ENCODE measurements at regions not wholly inside any gene's neighbourhood (a gene's known extent, or its start where the extent isn't known, plus 50 kb on each side); places are given as distances from the start of the nearest gene placed in this dataset.

- peaks cover 4% of the 10 kb centered on the region for H3K27me3 Mint-ChIP-seq (ENCODE audit: low read depth)
- H3K4me3 Mint-ChIP-seq: no peak overlapping the region
- H3K27ac Mint-ChIP-seq: no peak overlapping the region
- no peaks in the 10 kb centered on the region for H3K9me3 Mint-ChIP-seq (ENCODE audit: insufficient read depth)
- ATAC-seq: no peak
- ChIA-PET POLR2A (no interaction called here), CTCF (interaction anchor here (1.1 kb wide), 1 partner anchor 11 kb away, joined by 4 read pairs; no protein-coding TSS in a partner anchor)
- no peak for DNase-seq
- no peaks in the 10 kb centered on the region for H3K36me3 Mint-ChIP-seq (ENCODE audit: low read depth)
- H3K4me1 Mint-ChIP-seq (ENCODE audit: low read depth): no peaks in the 10 kb centered on the region
Observed at GRCh38 chr9:1743121-1743960, 271.8 kb upstream of the SMARCA2 start.

- ATAC-seq (no peak), DNase-seq (no peak)
- Mint-ChIP-seq H3K36me3 (ENCODE audit: low read depth) (no peaks in the 10 kb centered on the region), H3K4me1 (ENCODE audit: low read depth) (no peaks in the 10 kb centered on the region), H3K4me3 (no peak overlapping the region), H3K27me3 (ENCODE audit: low read depth) (peaks cover 5% of the 10 kb centered on the region), H3K27ac (no peak overlapping the region), H3K9me3 (ENCODE audit: insufficient read depth) (peaks cover 4% of the 10 kb centered on the region)
- POLR2A ChIA-PET: no interaction called here
- CTCF ChIA-PET: no interaction called here
Observed at GRCh38 chr9:1745980-1746379, 269.2 kb upstream of the SMARCA2 start.

- ATAC-seq (no peak), DNase-seq (no peak)
- no peak overlapping the region for H3K27ac Mint-ChIP-seq
- ChIA-PET POLR2A (no interaction called here), CTCF (no interaction called here)
- no peaks in the 10 kb centered on the region for H3K36me3 Mint-ChIP-seq (ENCODE audit: low read depth)
- no peaks in the 10 kb centered on the region for H3K4me1 Mint-ChIP-seq (ENCODE audit: low read depth)
- H3K27me3 Mint-ChIP-seq (ENCODE audit: low read depth): peaks cover 5% of the 10 kb centered on the region
- no peak overlapping the region for H3K4me3 Mint-ChIP-seq
- peaks cover 11% of the 10 kb centered on the region for H3K9me3 Mint-ChIP-seq (ENCODE audit: insufficient read depth)
Observed at GRCh38 chr9:1747417-1747967, 267.7 kb upstream of the SMARCA2 start.

- no peak overlapping the region for H3K4me3 Mint-ChIP-seq
Observed at GRCh38 chr9:1748407-1748806, 266.7 kb upstream of the SMARCA2 start.

GRCh38 chr9:1757186-1757585, 258.0 kb upstream of the SMARCA2 start:
- Mint-ChIP-seq H3K36me3 (ENCODE audit: low read depth) (no peaks in the 10 kb centered on the region), H3K4me3 (no peak overlapping the region), H3K4me1 (ENCODE audit: low read depth) (no peaks in the 10 kb centered on the region), H3K27ac (no peak overlapping the region), H3K9me3 (ENCODE audit: insufficient read depth) (no peaks in the 10 kb centered on the region), H3K27me3 (ENCODE audit: low read depth) (no peaks in the 10 kb centered on the region)
- CTCF ChIA-PET: no interaction called here
- no peak for DNase-seq
- no peak for ATAC-seq
- POLR2A ChIA-PET: no interaction called here

More at GRCh38 chr9:1748407-1748806, 266.7 kb upstream of the SMARCA2 start:
- POLR2A ChIA-PET: no interaction called here
- H3K36me3 Mint-ChIP-seq (ENCODE audit: low read depth): no peaks in the 10 kb centered on the region
- H3K27me3 Mint-ChIP-seq (ENCODE audit: low read depth): peaks cover 5% of the 10 kb centered on the region
- ATAC-seq: no peak
- CTCF ChIA-PET: no interaction called here
- no peaks in the 10 kb centered on the region for H3K4me1 Mint-ChIP-seq (ENCODE audit: low read depth)
- H3K27ac Mint-ChIP-seq: no peak overlapping the region
- DNase-seq: no peak
- H3K9me3 Mint-ChIP-seq (ENCODE audit: insufficient read depth): peaks cover 11% of the 10 kb centered on the region

GRCh38 chr9:1759009-1759408, 256.1 kb upstream of the SMARCA2 start:
- ChIA-PET CTCF (no interaction called here), POLR2A (no interaction called here)
- Mint-ChIP-seq H3K4me1 (ENCODE audit: low read depth) (no peaks in the 10 kb centered on the region), H3K4me3 (no peak overlapping the region), H3K9me3 (ENCODE audit: insufficient read depth) (no peaks in the 10 kb centered on the region), H3K27me3 (ENCODE audit: low read depth) (no peaks in the 10 kb centered on the region), H3K27ac (no peak overlapping the region), H3K36me3 (ENCODE audit: low read depth) (no peaks in the 10 kb centered on the region)
- ATAC-seq (no peak), DNase-seq (no peak)

GRCh38 chr9:1759771-1760300, 255.3 kb upstream of the SMARCA2 start:
- H3K27ac Mint-ChIP-seq: no peak overlapping the region
- no peak overlapping the region for H3K4me3 Mint-ChIP-seq
- H3K36me3 Mint-ChIP-seq (ENCODE audit: low read depth): no peaks in the 10 kb centered on the region
- H3K27me3 Mint-ChIP-seq (ENCODE audit: low read depth): peaks cover under 1% of the 10 kb centered on the region
- POLR2A ChIA-PET: no interaction called here
- CTCF ChIA-PET: no interaction called here
- DNase-seq (no peak), ATAC-seq (no peak)
- no peaks in the 10 kb centered on the region for H3K4me1 Mint-ChIP-seq (ENCODE audit: low read depth)
- no peaks in the 10 kb centered on the region for H3K9me3 Mint-ChIP-seq (ENCODE audit: insufficient read depth)

- POLR2A ChIA-PET: no interaction called here
- no peak for DNase-seq
- Mint-ChIP-seq H3K4me3 (no peak overlapping the region), H3K36me3 (ENCODE audit: low read depth) (no peaks in the 10 kb centered on the region), H3K9me3 (ENCODE audit: insufficient read depth) (no peaks in the 10 kb centered on the region), H3K27me3 (ENCODE audit: low read depth) (peaks cover 5% of the 10 kb centered on the region), H3K4me1 (ENCODE audit: low read depth) (no peaks in the 10 kb centered on the region), H3K27ac (no peak overlapping the region)
- CTCF ChIA-PET: no interaction called here
- no peak for ATAC-seq
Observed at GRCh38 chr9:1761807-1762206, 253.3 kb upstream of the SMARCA2 start.

GRCh38 chr9:1766042-1766441, 249.1 kb upstream of the SMARCA2 start:
- Mint-ChIP-seq H3K9me3 (ENCODE audit: insufficient read depth) (no peaks in the 10 kb centered on the region), H3K4me3 (no peak overlapping the region), H3K27ac (no peak overlapping the region), H3K27me3 (ENCODE audit: low read depth) (peaks cover 5% of the 10 kb centered on the region), H3K36me3 (ENCODE audit: low read depth) (no peaks in the 10 kb centered on the region), H3K4me1 (ENCODE audit: low read depth) (no peaks in the 10 kb centered on the region)
- CTCF ChIA-PET: no interaction called here
- POLR2A ChIA-PET: no interaction called here
- ATAC-seq (no peak), DNase-seq (no peak)

GRCh38 chr9:1768561-1768960, 246.6 kb upstream of the SMARCA2 start:
- ChIA-PET CTCF (no interaction called here), POLR2A (no interaction called here)
- DNase-seq (no peak), ATAC-seq (no peak)
- H3K36me3 Mint-ChIP-seq (ENCODE audit: low read depth): no peaks in the 10 kb centered on the region
- peaks cover 5% of the 10 kb centered on the region for H3K27me3 Mint-ChIP-seq (ENCODE audit: low read depth)
- H3K4me3 Mint-ChIP-seq: no peak overlapping the region
- H3K4me1 Mint-ChIP-seq (ENCODE audit: low read depth): no peaks in the 10 kb centered on the region
- H3K27ac Mint-ChIP-seq: no peak overlapping the region
- H3K9me3 Mint-ChIP-seq (ENCODE audit: insufficient read depth): no peaks in the 10 kb centered on the region

GRCh38 chr9:1771094-1771789, 243.9 kb upstream of the SMARCA2 start:
- DNase-seq: no peak
- no peak overlapping the region for H3K27ac Mint-ChIP-seq
- no peaks in the 10 kb centered on the region for H3K36me3 Mint-ChIP-seq (ENCODE audit: low read depth)
- CTCF ChIA-PET: no interaction called here
- H3K4me1 Mint-ChIP-seq (ENCODE audit: low read depth): no peaks in the 10 kb centered on the region
- H3K9me3 Mint-ChIP-seq (ENCODE audit: insufficient read depth): no peaks in the 10 kb centered on the region
- H3K27me3 Mint-ChIP-seq (ENCODE audit: low read depth): peaks cover 3% of the 10 kb centered on the region
- no peak for ATAC-seq
- POLR2A ChIA-PET: no interaction called here
- H3K4me3 Mint-ChIP-seq: no peak overlapping the region

GRCh38 chr9:1775230-1775629, 239.9 kb upstream of the SMARCA2 start:
- Mint-ChIP-seq H3K27ac (no peak overlapping the region), H3K9me3 (ENCODE audit: insufficient read depth) (no peaks in the 10 kb centered on the region), H3K4me1 (ENCODE audit: low read depth) (no peaks in the 10 kb centered on the region), H3K36me3 (ENCODE audit: low read depth) (no peaks in the 10 kb centered on the region), H3K4me3 (no peak overlapping the region), H3K27me3 (ENCODE audit: low read depth) (no peaks in the 10 kb centered on the region)
- ChIA-PET POLR2A (no interaction called here), CTCF (no interaction called here)
- ATAC-seq: no peak
- DNase-seq: no peak

Data from activated CD8-positive, alpha-beta T cell treated with anti-CD3 and anti-CD28 coated beads, Interleukin-2, amount 10 ng/mL, durations not matched to agents 7 days and 5 days (primary cell).